ENCODE measurements at regions not wholly inside any gene's neighbourhood (a gene's known extent, or its start where the extent isn't known, plus 50 kb on each side); places are given as distances from the start of the nearest gene placed in this dataset.
"Not testable (repeated sequence)": the region's sequence is repeated elsewhere in the genome, so short reads cannot be mapped to it uniquely, and the experiment has no call there.

- DNase-seq, result no peak
These were observed 678.1 kb upstream of the ID4 start for GRCh38 chr6:19159089-19159488.

- DNase-seq, result no peak
These were observed 677.6 kb upstream of the ID4 start for GRCh38 chr6:19159561-19159960.

- no peak for DNase-seq
These were observed 677.0 kb upstream of the ID4 start for GRCh38 chr6:19160081-19160730.

- no peak for DNase-seq
These were observed 669.9 kb upstream of the ID4 start for GRCh38 chr6:19167251-19167650.

GRCh38 chr6:19169366-19169765 is 667.8 kb upstream of the ID4 start:
- DNase-seq, result no peak

GRCh38 chr6:19175023-19175422 is 662.1 kb upstream of the ID4 start:
- DNase-seq, result no peak

GRCh38 chr6:19180348-19181072 is 656.7 kb upstream of the ID4 start:
- DNase-seq, result no peak

GRCh38 chr6:19181211-19181610 is 656.0 kb upstream of the ID4 start:
- DNase-seq, result no peak

GRCh38 chr6:19193624-19194023 is 643.5 kb upstream of the ID4 start:
- DNase-seq, result no peak

- DNase-seq, result no peak
These were observed 632.7 kb upstream of the ID4 start for GRCh38 chr6:19204445-19204844.

GRCh38 chr6:19205076-19205475 is 632.1 kb upstream of the ID4 start:
- DNase-seq, result no peak

GRCh38 chr6:19209202-19209601 is 628.0 kb upstream of the ID4 start:
- no peak for DNase-seq

- DNase-seq, result no peak
These were observed 626.1 kb upstream of the ID4 start for GRCh38 chr6:19210849-19211590.

GRCh38 chr6:19214231-19214630 is 622.9 kb upstream of the ID4 start:
- no peak for DNase-seq

- DNase-seq, result no peak
These were observed 617.2 kb upstream of the ID4 start for GRCh38 chr6:19219931-19220330.

- no peak for DNase-seq
These were observed 605.1 kb upstream of the ID4 start for GRCh38 chr6:19231878-19232561.

- DNase-seq, result no peak
These were observed 591.5 kb upstream of the ID4 start for GRCh38 chr6:19245656-19246055.

- not testable (repeated sequence) for DNase-seq
These were observed 590.0 kb upstream of the ID4 start for GRCh38 chr6:19247181-19247580.

GRCh38 chr6:19256123-19256522 is 581.0 kb upstream of the ID4 start:
- DNase-seq, result not testable (repeated sequence)

- DNase-seq, result no peak
These were observed 575.5 kb upstream of the ID4 start for GRCh38 chr6:19261642-19262041.

- no peak for DNase-seq
These were observed 569.1 kb upstream of the ID4 start for GRCh38 chr6:19268117-19268516.

- DNase-seq, result no peak
These were observed 568.5 kb upstream of the ID4 start for GRCh38 chr6:19268718-19269117.

- no peak for DNase-seq
These were observed 567.8 kb upstream of the ID4 start for GRCh38 chr6:19269341-19269898.
